Astrocyte (in vitro differentiated cells and primary cell): ENCODE measurements at regions not wholly inside any gene's neighbourhood (a gene's known extent, or its start where the extent isn't known, plus 50 kb on each side); places are given as distances from the start of the nearest gene placed in this dataset.

ENCODE experiments used
- EZH2 ChIP-seq: IDR thresholded peaks from 2 replicates; pipeline ENCODE4 v1.6.1; 2012; ENCODE audit warnings: mild to moderate bottlenecking, low read length, inconsistent platforms; ENCODE audit not compliant: insufficient read depth
- TF ChIP-seq, protein P1 (sequence below): IDR thresholded peaks from 2 replicates; pipeline ENCODE4 v1.5.1; 2011; ENCODE audit warnings: low read depth, mild to moderate bottlenecking, inconsistent platforms, low read length, moderate library complexity; ENCODE audit not compliant: insufficient read depth

DNA sequence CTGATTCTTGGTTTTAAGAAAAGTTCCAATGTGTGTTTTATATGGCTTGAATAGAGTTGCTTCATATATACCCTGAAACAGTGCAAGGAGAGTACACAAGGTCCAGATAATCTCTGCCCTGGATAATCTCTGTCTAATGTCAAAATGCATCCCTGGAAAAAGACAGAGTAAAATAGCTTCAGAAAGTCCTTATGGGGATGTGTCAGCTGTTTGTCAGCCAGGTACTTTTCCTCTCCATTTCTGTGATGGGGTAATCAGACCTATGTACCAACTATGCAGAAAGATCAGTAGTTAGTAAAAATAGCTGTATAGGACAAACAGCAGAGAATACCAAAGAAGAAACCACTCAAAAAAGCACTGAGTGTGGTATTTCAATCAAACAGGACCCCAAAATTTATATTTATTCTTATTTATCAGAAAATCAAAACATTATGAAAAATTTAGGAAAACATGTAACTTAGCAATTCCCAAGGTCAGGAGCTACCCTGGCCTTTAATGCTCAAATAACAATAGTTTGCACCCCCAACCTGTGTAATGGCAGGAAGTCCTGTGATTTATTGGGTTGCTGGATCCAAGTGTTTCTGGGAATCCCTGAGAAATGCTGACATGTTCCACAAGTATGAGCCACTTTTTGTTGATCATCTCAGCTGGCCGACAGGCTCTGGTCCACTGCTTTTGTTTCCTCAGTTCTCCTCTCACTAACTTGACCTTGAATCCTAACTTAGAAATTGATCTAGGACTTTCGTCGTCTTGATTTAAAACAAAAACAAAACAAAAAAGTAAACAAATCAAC, 69.6 kb downstream of the MDH1 start:
- TF ChIP-seq, protein P1, sequence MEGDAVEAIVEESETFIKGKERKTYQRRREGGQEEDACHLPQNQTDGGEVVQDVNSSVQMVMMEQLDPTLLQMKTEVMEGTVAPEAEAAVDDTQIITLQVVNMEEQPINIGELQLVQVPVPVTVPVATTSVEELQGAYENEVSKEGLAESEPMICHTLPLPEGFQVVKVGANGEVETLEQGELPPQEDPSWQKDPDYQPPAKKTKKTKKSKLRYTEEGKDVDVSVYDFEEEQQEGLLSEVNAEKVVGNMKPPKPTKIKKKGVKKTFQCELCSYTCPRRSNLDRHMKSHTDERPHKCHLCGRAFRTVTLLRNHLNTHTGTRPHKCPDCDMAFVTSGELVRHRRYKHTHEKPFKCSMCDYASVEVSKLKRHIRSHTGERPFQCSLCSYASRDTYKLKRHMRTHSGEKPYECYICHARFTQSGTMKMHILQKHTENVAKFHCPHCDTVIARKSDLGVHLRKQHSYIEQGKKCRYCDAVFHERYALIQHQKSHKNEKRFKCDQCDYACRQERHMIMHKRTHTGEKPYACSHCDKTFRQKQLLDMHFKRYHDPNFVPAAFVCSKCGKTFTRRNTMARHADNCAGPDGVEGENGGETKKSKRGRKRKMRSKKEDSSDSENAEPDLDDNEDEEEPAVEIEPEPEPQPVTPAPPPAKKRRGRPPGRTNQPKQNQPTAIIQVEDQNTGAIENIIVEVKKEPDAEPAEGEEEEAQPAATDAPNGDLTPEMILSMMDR, result no peak
- no peak for TF ChIP-seq EZH2
